ENCODE measurements at regions not wholly inside any gene's neighbourhood (a gene's known extent, or its start where the extent isn't known, plus 50 kb on each side); places are given as distances from the start of the nearest gene placed in this dataset.

- RAD21 ChIA-PET (ENCODE audit: unreplicated experiment): no interaction called here
Measured at GRCh38 chr12:28683366-28683765, 465.7 kb upstream of the FAR2 start.

DNA sequence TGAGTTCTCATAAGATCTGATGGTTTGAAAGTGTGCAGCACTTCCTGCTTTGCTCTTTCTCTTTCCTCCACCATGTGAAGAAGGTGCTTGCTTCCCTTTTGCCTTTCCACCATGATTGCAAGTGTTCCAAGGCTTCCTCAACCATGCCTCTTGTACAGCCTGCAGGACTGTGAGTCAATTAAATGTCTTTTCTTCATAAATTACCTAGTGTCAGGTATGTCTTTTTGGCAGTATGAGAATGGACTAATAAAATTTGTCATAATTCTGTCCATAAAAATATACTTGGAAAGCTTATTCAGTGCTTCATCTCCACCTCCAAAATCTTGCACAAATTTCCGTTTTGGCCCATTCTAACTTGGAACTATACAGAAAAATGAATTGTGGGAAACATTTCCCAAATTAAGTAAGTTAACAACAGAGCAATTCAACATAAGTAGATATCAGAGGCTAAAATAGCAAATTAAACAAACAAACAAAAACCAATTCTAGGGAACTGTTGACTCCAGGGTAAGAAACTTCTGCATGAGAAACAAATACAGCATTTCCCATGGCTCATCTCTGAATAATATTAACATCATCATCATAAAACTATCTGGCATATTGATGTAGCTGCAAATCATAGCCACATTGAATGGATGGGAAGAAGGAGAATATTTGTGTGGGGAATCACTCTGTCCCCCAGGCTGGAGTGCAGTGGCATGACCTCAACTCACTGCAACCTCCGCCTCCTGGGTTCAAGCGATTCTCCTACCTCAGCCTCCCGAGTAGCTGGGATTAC is 459.5 kb upstream of the FAR2 start:
- no peaks in the 10 kb centered on the region for H3K79me2 ChIP-seq (ENCODE audit: control insufficient read depth, insufficient read depth, low read length)
- ChIA-PET SMC1A (ENCODE audit: uncharacterized antibody, unreplicated experiment) (no interaction called here), CTCF (no interaction called here), POLR2A (no interaction called here), RAD21 (ENCODE audit: unreplicated experiment) (interaction anchor here (0.6 kb wide), 1 partner anchor 9 kb away, joined by 3 read pairs; no protein-coding TSS in a partner anchor)
- intact Hi-C loops (cut with micrococcal nuclease; ENCODE audit: unreplicated experiment): no loop called here
- WGBS (ENCODE audit: insufficient coverage, insufficient replicate concordance, low lambda C conversion rate, missing lambda C conversion rate): 44% methylated on average over 4 of the region's 4 CpGs
- TF ChIP-seq MYC (IDR thresholded peaks at IDR 0.05; ENCODE audit: insufficient read depth, insufficient read length, insufficient replicate concordance, low read length, severe bottlenecking) (no peak), KDM1A (IDR thresholded peaks at IDR 0.05; ENCODE audit: borderline replicate concordance) (no peak), CREM (IDR thresholded peaks at IDR 0.05; ENCODE audit: low read depth) (no peak), NKRF (conservative IDR thresholded peaks at IDR 0.05) (no peak)
- no peak overlapping the region for H3K4me2 ChIP-seq (ENCODE audit: control insufficient read depth, insufficient read depth)
- DNase-seq (ENCODE audit: low read depth, low spot score) (no peak), FAIRE-seq (no peak), ATAC-seq (no peak)
- no peaks in the 10 kb centered on the region for H3K9me3 ChIP-seq (replicated peaks; ENCODE audit: control insufficient read depth, insufficient read depth, low read length)
- no peaks in the 10 kb centered on the region for H4K20me1 ChIP-seq (ENCODE audit: control insufficient read depth, insufficient read depth)
- no peak overlapping the region for H3K4me3 ChIP-seq
- no peaks in the 10 kb centered on the region for H3K4me1 ChIP-seq (ENCODE audit: control insufficient read depth, insufficient read depth, low read length)
- no peak overlapping the region for H2AFZ ChIP-seq (ENCODE audit: control insufficient read depth, low read depth, low read length)
- no peaks in the 10 kb centered on the region for H3K36me3 ChIP-seq (ENCODE audit: control insufficient read depth in 2 of 2, insufficient read depth in 2 of 2, low read length in 1 of 2)
- H3K27ac ChIP-seq (ENCODE audit: control insufficient read depth, insufficient read depth): no peak overlapping the region
- in situ Hi-C loops (cut with MboI): no loop called here
- H3K27me3 ChIP-seq (replicated peaks in 1 of 2; ENCODE audit: control insufficient read depth in 2 of 2, insufficient read depth in 2 of 2, low read length in 1 of 2): no peaks in the 10 kb centered on the region
- H3K9ac ChIP-seq (ENCODE audit: control insufficient read depth, insufficient read depth, low read length): no peak overlapping the region
- BruUV-seq (replicated peaks): no TSS peak

More at GRCh38 chr12:28683366-28683765, 465.7 kb upstream of the FAR2 start:
- WGBS (ENCODE audit: insufficient coverage, insufficient replicate concordance, low lambda C conversion rate, missing lambda C conversion rate): 47% methylated on average over 4 of the region's 4 CpGs
- no peak for FAIRE-seq
- Histone ChIP-seq H2AFZ (ENCODE audit: control insufficient read depth, low read depth, low read length) (no peak overlapping the region), H3K4me2 (ENCODE audit: control insufficient read depth, insufficient read depth) (no peak overlapping the region), H3K9ac (ENCODE audit: control insufficient read depth, insufficient read depth, low read length) (no peak overlapping the region), H3K27me3 (replicated peaks in 1 of 2; ENCODE audit: control insufficient read depth in 2 of 2, insufficient read depth in 2 of 2, low read length in 1 of 2) (no peaks in the 10 kb centered on the region), H3K27ac (ENCODE audit: control insufficient read depth, insufficient read depth) (no peak overlapping the region), H3K4me1 (ENCODE audit: control insufficient read depth, insufficient read depth, low read length) (no peaks in the 10 kb centered on the region), H3K4me3 (no peak overlapping the region), H3K9me3 (replicated peaks; ENCODE audit: control insufficient read depth, insufficient read depth, low read length) (no peaks in the 10 kb centered on the region), H4K20me1 (ENCODE audit: control insufficient read depth, insufficient read depth) (no peaks in the 10 kb centered on the region), H3K36me3 (ENCODE audit: control insufficient read depth in 2 of 2, insufficient read depth in 2 of 2, low read length in 1 of 2) (no peaks in the 10 kb centered on the region), H3K79me2 (ENCODE audit: control insufficient read depth, insufficient read depth, low read length) (no peaks in the 10 kb centered on the region)
- no TSS peak for BruUV-seq (replicated peaks)
- ChIA-PET CTCF (no interaction called here), SMC1A (ENCODE audit: uncharacterized antibody, unreplicated experiment) (interaction anchor here (1.1 kb wide), 1 partner anchor 10 kb away, joined by 3 read pairs; no protein-coding TSS in a partner anchor), POLR2A (no interaction called here)
- in situ Hi-C loops (cut with MboI): no loop called here
- no peak for ATAC-seq
- intact Hi-C loops (cut with micrococcal nuclease; ENCODE audit: unreplicated experiment): no loop called here
- DNase-seq (ENCODE audit: low read depth, low spot score): no peak
- TF ChIP-seq GATAD2B (conservative IDR thresholded peaks at IDR 0.05; ENCODE audit: low read depth) (no peak), ATF2 (IDR thresholded peaks at IDR 0.05; ENCODE audit: low read length) (no peak)
